ENCODE measurements at regions not wholly inside any gene's neighbourhood (a gene's known extent, or its start where the extent isn't known, plus 50 kb on each side); places are given as distances from the start of the nearest gene placed in this dataset.

- H3K4me1 ChIP-seq (ENCODE audit: insufficient read depth, low read length), result no peaks in the 10 kb centered on the region
- no CpG with 5 or more reads among the region's 3 CpGs for WGBS (ENCODE audit: extremely low coverage, insufficient read length, low lambda C conversion rate)
- no peak overlapping the region for H4K91ac ChIP-seq (ENCODE audit: insufficient read length, low read depth, low read length)
- no peak overlapping the region for H3K27ac ChIP-seq (ENCODE audit: insufficient read length, low read depth, low read length)
- no peaks in the 10 kb centered on the region for H3K79me2 ChIP-seq (ENCODE audit: insufficient read depth, low read length)
- Mint-ChIP-seq H3K36me3 (ENCODE audit: insufficient read depth in 1 of 3, low read depth in 3 of 3) (no peaks in the 10 kb centered on the region), H3K27me3 (ENCODE audit: low read depth) (peaks cover 12% of the 10 kb centered on the region), H3K4me3 (no peak overlapping the region), H3K27ac (no peak overlapping the region), H3K4me1 (peaks cover 3 to 10% of the 10 kb centered on the region in 2 experiments; a peak in 3 of 4 replicates), H3K9me3 (no peaks in the 10 kb centered on the region)
- H3K9ac ChIP-seq (ENCODE audit: extremely low read depth, insufficient read length, low read length), result no peak overlapping the region
- H3K23me2 ChIP-seq (ENCODE audit: insufficient read length, low read depth, low read length, poor library complexity, severe bottlenecking), result no peaks in the 10 kb centered on the region
- no peak overlapping the region for H3K4ac ChIP-seq (ENCODE audit: low read depth, low read length)
- no peak for DNase-seq
- no peak overlapping the region for H3K56ac ChIP-seq (ENCODE audit: insufficient read length, low read depth, low read length)
- no peak overlapping the region for H2BK120ac ChIP-seq (ENCODE audit: low read depth, low read length, poor library complexity, severe bottlenecking)
- H3K79me1 ChIP-seq (ENCODE audit: insufficient read depth, low read depth, low read length, poor library complexity, severe bottlenecking), result no peaks in the 10 kb centered on the region
- H3K27me3 ChIP-seq (ENCODE audit: insufficient read depth, low read length), result no peaks in the 10 kb centered on the region
- no peak overlapping the region for H4K5ac ChIP-seq (ENCODE audit: insufficient read length, low read depth, low read length)
- no peak overlapping the region for H3K18ac ChIP-seq (ENCODE audit: insufficient read length, low read depth, low read length)
- no peak overlapping the region for H2BK5ac ChIP-seq (ENCODE audit: insufficient read length, low read length)
- no peaks in the 10 kb centered on the region for H3K9me3 ChIP-seq (ENCODE audit: control insufficient read depth, low read depth, low read length)
- no peak overlapping the region for H3K14ac ChIP-seq (ENCODE audit: insufficient read depth, low read length)
- H3K23ac ChIP-seq (ENCODE audit: insufficient read length, low read depth, low read length), result no peak overlapping the region
- no peak overlapping the region for H3T11ph ChIP-seq (ENCODE audit: low read length)
- no peak overlapping the region for H2BK20ac ChIP-seq (ENCODE audit: low read depth, low read length, poor library complexity, severe bottlenecking)
- no peak for TF ChIP-seq CTCF (conservative IDR thresholded peaks at IDR 0.05)
- no peak overlapping the region for H2AFZ ChIP-seq (ENCODE audit: low read length)
- H4K20me1 ChIP-seq (ENCODE audit: control insufficient read depth, insufficient read depth, insufficient read length), result no peaks in the 10 kb centered on the region
- H3K4me2 ChIP-seq (ENCODE audit: insufficient read depth, insufficient read length, low read length), result no peak overlapping the region
- H4K8ac ChIP-seq (replicated peaks; ENCODE audit: insufficient read length, low read depth, low read length), result no peak overlapping the region
- H2BK12ac ChIP-seq (ENCODE audit: insufficient read length, low read depth, low read length), result no peak overlapping the region
- H2AK5ac ChIP-seq (ENCODE audit: insufficient read length, low read length), result no peak overlapping the region
- H2BK15ac ChIP-seq (ENCODE audit: low read depth, low read length), result no peak overlapping the region
Measured at GRCh38 chr5:170166101-170166500, 60.4 kb downstream of the FOXI1 start.

Measured in H9 (cell line).